ENCODE measurements at regions not wholly inside any gene's neighbourhood (a gene's known extent, or its start where the extent isn't known, plus 50 kb on each side); places are given as distances from the start of the nearest gene placed in this dataset.

GRCh38 chr4:180485407-180485806, 1757.8 kb upstream of the TENM3 start:
- intact Hi-C loops (cut with micrococcal nuclease) = no loop called here
- no peaks in the 10 kb centered on the region for H3K27me3 ChIP-seq (ENCODE audit: insufficient read depth, low read length)
- TF ChIP-seq SP1 (IDR thresholded peaks at IDR 0.05; ENCODE audit: low read depth) = no peak
- no peak for TF ChIP-seq CBX3 (IDR thresholded peaks at IDR 0.05; ENCODE audit: low read depth)
- TF ChIP-seq MAX (IDR thresholded peaks at IDR 0.05) = no peak
- no peak for TF ChIP-seq ELF1 (IDR thresholded peaks at IDR 0.05; ENCODE audit: borderline replicate concordance, low read depth)
- no peak for TF ChIP-seq REST (IDR thresholded peaks at IDR 0.05; ENCODE audit: low read depth)
- TF ChIP-seq POLR2AphosphoS5 (IDR thresholded peaks at IDR 0.05; ENCODE audit: low read depth, low read length) = no peak
- no peak for TF ChIP-seq ATF3 (IDR thresholded peaks at IDR 0.05)
- TF ChIP-seq TCF7L2 (IDR thresholded peaks at IDR 0.05; ENCODE audit: borderline replicate concordance, extremely low read depth, insufficient read depth, insufficient read length) = no peak
- no peak for TF ChIP-seq FOSL1 (IDR thresholded peaks at IDR 0.05; ENCODE audit: low read depth)
- no peak for TF ChIP-seq ZFX (IDR thresholded peaks at IDR 0.05)
- TF ChIP-seq RAD21 (IDR thresholded peaks at IDR 0.05; ENCODE audit: low read depth) = no peak
- no peak for TF ChIP-seq SIN3A (IDR thresholded peaks at IDR 0.05; ENCODE audit: low read depth)
- no peak for TF ChIP-seq ZBTB33 (IDR thresholded peaks at IDR 0.05; ENCODE audit: extremely low read depth, insufficient replicate concordance, low read length)
- no peaks in the 10 kb centered on the region for H3K9me3 ChIP-seq (ENCODE audit: control insufficient read depth in 1 of 2, insufficient read depth in 1 of 2, low read depth in 1 of 2, low read length in 2 of 2)
- DNase-seq (ENCODE audit: low read depth, low spot score) (no peak), ATAC-seq (no peak)
- no peak overlapping the region for H2AFZ ChIP-seq (ENCODE audit: low read depth, low read length, poor library complexity, severe bottlenecking)
- ChIA-PET POLR2A (no interaction called here), RAD21 (ENCODE audit: low non-redundant PET in 1 of 2, low total read pairs in 2 of 2, uncharacterized antibody in 2 of 2, unreplicated experiment in 2 of 2) (no interaction called here), CTCF (no interaction called here)
- no peak overlapping the region for H3K27ac ChIP-seq (ENCODE audit: low read depth, low read length)
- no TSS peak for BruUV-seq (replicated peaks)
- no peaks in the 10 kb centered on the region for H3K36me3 ChIP-seq (ENCODE audit: control insufficient read depth in 1 of 2, insufficient read depth in 2 of 2, low read length in 2 of 2)
- H3K79me2 ChIP-seq (ENCODE audit: insufficient read depth, low read length) = no peaks in the 10 kb centered on the region
- no peak overlapping the region for H3K4me2 ChIP-seq (ENCODE audit: low read length)
- H3K4me1 ChIP-seq (ENCODE audit: control insufficient read depth in 1 of 2, insufficient read depth in 2 of 2, low read length in 2 of 2) = no peaks in the 10 kb centered on the region
- no peaks in the 10 kb centered on the region for H3K9me2 ChIP-seq (ENCODE audit: insufficient read depth)
- no peaks in the 10 kb centered on the region for H4K20me1 ChIP-seq (ENCODE audit: insufficient read depth)
- H3K4me3 ChIP-seq (replicated peaks in 1 of 2; ENCODE audit: low read depth in 1 of 2, low read length in 2 of 2) = no peak overlapping the region
- no peak overlapping the region for H3K9ac ChIP-seq (ENCODE audit: low read length)

Measured in HCT116 (cell line).